OCI-LY7 (cell line): ENCODE measurements at regions not wholly inside any gene's neighbourhood (a gene's known extent, or its start where the extent isn't known, plus 50 kb on each side); places are given as distances from the start of the nearest gene placed in this dataset.

Experiments used
- BruUV-seq: library from RNA; stranded (reverse); fragments of 400-500 nt; replicated peaks from 2 replicates; lab custom pipeline; 2021; lab: Mats Ljungman, UMichigan
- CTCF ChIA-PET: fragments of 300-600 bp; sonication (Branson Sonifier 250); formaldehyde crosslinking; loops from one replicate; lab custom pipeline; 2022; ENCODE audit warnings: antibody characterized with exemption; ENCODE audit not compliant: unreplicated experiment; lab: Charles Lee
- POLR2A ChIA-PET: fragments of 300-600 bp; sonication (Branson Sonifier 250); formaldehyde crosslinking; loops from one replicate; lab custom pipeline; 2022; ENCODE audit warnings: antibody characterized with exemption; lab: Charles Lee
- DNase-seq: peaks from one replicate; pipeline ENCODE4 v3.0.0-alpha.2; 2015; ENCODE audit warnings: low spot score
- H2AFZ ChIP-seq: fragments of 200-600 bp; sonication (generic), shearing (Covaris generic); 2 replicates; pipeline ENCODE4 v1.6.1; 2014; ENCODE audit warnings: mild to moderate bottlenecking, antibody characterized with exemption, low read length, moderate library complexity
- H3K27ac ChIP-seq: fragments of 200-600 bp; sonication (generic); 2 replicates; pipeline ENCODE4 v1.5.1; 2014; ENCODE audit warnings: mixed run types, low read depth, mild to moderate bottlenecking, moderate library complexity, low read length, inconsistent platforms; ENCODE audit not compliant: poor library complexity, severe bottlenecking
- H3K36me3 ChIP-seq: fragments of 200-600 bp; sonication (generic); 2 replicates; pipeline ENCODE4 v1.6.1; 2014; ENCODE audit warnings: mild to moderate bottlenecking, antibody characterized with exemption, low read length, moderate library complexity, mixed read lengths; ENCODE audit not compliant: insufficient read depth
- H3K4me1 ChIP-seq: fragments of 200-600 bp; sonication (generic); 2 replicates; pipeline ENCODE4 v1.5.1; 2014; ENCODE audit warnings: mild to moderate bottlenecking, low read length; ENCODE audit not compliant: insufficient read depth, poor library complexity, severe bottlenecking
- H3K4me2 ChIP-seq: fragments of 200-600 bp; sonication (generic); 2 replicates; pipeline ENCODE4 v1.6.1; 2014; ENCODE audit warnings: mild to moderate bottlenecking, low read length
- H3K4me3 ChIP-seq: fragments of 200-600 bp; sonication (generic); 2 replicates; pipeline ENCODE4 v1.5.1; 2014; ENCODE audit warnings: mild to moderate bottlenecking, low read depth, low read length; ENCODE audit not compliant: poor library complexity, severe bottlenecking
- H3K79me2 ChIP-seq: fragments of 200-600 bp; sonication (generic); 2 replicates; pipeline ENCODE4 v1.6.1; 2016; ENCODE audit warnings: low read depth, mild to moderate bottlenecking, low read length, moderate library complexity, mixed read lengths; ENCODE audit not compliant: insufficient read depth
- H3K9me2 ChIP-seq: fragments of 200-600 bp; sonication (generic); 2 replicates; pipeline ENCODE4 v1.6.1; 2016; ENCODE audit warnings: mild to moderate bottlenecking, low read length, mixed read lengths; ENCODE audit not compliant: insufficient read depth
- H3K9me3 ChIP-seq: fragments of 200-600 bp; sonication (generic); 2 replicates; pipeline ENCODE4 v1.6.1; 2014; ENCODE audit warnings: mild to moderate bottlenecking, mixed run types, low read length, mixed read lengths
- H4K20me1 ChIP-seq: fragments of 200-600 bp; sonication (generic); 2 replicates; pipeline ENCODE4 v1.6.1; 2014; ENCODE audit warnings: mild to moderate bottlenecking, antibody characterized with exemption, low read length, moderate library complexity, mixed read lengths; ENCODE audit not compliant: insufficient read depth
- EZH2phosphoT487 ChIP-seq: fragments of 200-600 bp; sonication (generic); IDR thresholded peaks from 2 replicates; pipeline ENCODE4 v1.6.1; 2018; ENCODE audit warnings: low read depth, borderline replicate concordance, mild to moderate bottlenecking, mixed run types, antibody characterized with exemption, low read length, moderate library complexity, mixed read lengths
- intact Hi-C: fragments of 100-400 bp; cut with micrococcal nuclease; formaldehyde crosslinking; loops from one replicate; pipeline ENCODE4 v1.10.0; 2022; ENCODE audit not compliant: unreplicated experiment
- TF ChIP-seq, protein P1 (sequence below): fragments of 200-600 bp; sonication (generic); conservative IDR thresholded peaks from 2 replicates; pipeline ENCODE4 v1.5.1; 2014; ENCODE audit warnings: mild to moderate bottlenecking, antibody characterized with exemption, low read length, moderate library complexity, mixed read lengths

DNA sequence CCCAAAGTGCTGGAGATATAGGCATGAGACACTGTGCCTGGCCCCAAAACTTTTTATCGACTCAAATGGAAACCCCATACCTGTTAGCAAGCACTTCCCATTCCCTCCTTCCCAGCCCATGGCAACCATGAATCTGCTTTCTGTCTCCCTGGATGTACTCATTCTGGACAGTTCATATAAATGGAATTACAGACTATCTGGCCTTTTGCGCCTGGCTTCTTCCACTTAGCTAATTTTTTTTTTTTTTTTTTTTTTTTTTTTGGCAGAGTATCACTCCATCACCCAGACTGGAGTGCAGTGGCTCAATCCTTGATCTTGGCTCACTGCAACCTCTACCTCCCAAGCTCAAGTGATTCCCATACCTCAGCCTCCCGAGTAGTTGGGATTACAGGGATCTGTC lies 134.5 kb upstream of the MED13L start:
- ChIA-PET POLR2A (interaction anchor here (0.7 kb wide), 1 partner anchor 162 kb away, joined by 4 read pairs; no protein-coding TSS in a partner anchor), CTCF (no interaction called here)
- TF ChIP-seq EZH2phosphoT487: no peak
- TF ChIP-seq, protein P1, sequence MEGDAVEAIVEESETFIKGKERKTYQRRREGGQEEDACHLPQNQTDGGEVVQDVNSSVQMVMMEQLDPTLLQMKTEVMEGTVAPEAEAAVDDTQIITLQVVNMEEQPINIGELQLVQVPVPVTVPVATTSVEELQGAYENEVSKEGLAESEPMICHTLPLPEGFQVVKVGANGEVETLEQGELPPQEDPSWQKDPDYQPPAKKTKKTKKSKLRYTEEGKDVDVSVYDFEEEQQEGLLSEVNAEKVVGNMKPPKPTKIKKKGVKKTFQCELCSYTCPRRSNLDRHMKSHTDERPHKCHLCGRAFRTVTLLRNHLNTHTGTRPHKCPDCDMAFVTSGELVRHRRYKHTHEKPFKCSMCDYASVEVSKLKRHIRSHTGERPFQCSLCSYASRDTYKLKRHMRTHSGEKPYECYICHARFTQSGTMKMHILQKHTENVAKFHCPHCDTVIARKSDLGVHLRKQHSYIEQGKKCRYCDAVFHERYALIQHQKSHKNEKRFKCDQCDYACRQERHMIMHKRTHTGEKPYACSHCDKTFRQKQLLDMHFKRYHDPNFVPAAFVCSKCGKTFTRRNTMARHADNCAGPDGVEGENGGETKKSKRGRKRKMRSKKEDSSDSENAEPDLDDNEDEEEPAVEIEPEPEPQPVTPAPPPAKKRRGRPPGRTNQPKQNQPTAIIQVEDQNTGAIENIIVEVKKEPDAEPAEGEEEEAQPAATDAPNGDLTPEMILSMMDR: no peak
- Histone ChIP-seq H3K9me2 (no peaks in the 10 kb centered on the region), H3K27ac (no peak overlapping the region), H2AFZ (no peak overlapping the region), H3K4me1 (no peaks in the 10 kb centered on the region), H3K9me3 (no peaks in the 10 kb centered on the region), H3K79me2 (no peaks in the 10 kb centered on the region), H4K20me1 (no peaks in the 10 kb centered on the region), H3K4me2 (no peak overlapping the region), H3K4me3 (no peak overlapping the region), H3K36me3 (no peaks in the 10 kb centered on the region)
- DNase-seq: no peak
- no TSS peak for BruUV-seq
- intact Hi-C loops: no loop called here

- BruUV-seq: no TSS peak
- intact Hi-C loops: no loop called here
- Histone ChIP-seq H3K79me2 (no peaks in the 10 kb centered on the region), H2AFZ (no peak overlapping the region), H3K9me2 (no peaks in the 10 kb centered on the region), H4K20me1 (no peaks in the 10 kb centered on the region), H3K4me3 (no peak overlapping the region), H3K4me1 (no peaks in the 10 kb centered on the region), H3K4me2 (no peak overlapping the region), H3K36me3 (no peaks in the 10 kb centered on the region), H3K9me3 (no peaks in the 10 kb centered on the region), H3K27ac (no peak overlapping the region)
- TF ChIP-seq EZH2phosphoT487: no peak
- TF ChIP-seq, protein P1: no peak
- ChIA-PET POLR2A (no interaction called here), CTCF (no interaction called here)
- DNase-seq: no peak
Measured at GRCh38 chr12:116414891-116415290, 137.4 kb upstream of the MED13L start.

DNA sequence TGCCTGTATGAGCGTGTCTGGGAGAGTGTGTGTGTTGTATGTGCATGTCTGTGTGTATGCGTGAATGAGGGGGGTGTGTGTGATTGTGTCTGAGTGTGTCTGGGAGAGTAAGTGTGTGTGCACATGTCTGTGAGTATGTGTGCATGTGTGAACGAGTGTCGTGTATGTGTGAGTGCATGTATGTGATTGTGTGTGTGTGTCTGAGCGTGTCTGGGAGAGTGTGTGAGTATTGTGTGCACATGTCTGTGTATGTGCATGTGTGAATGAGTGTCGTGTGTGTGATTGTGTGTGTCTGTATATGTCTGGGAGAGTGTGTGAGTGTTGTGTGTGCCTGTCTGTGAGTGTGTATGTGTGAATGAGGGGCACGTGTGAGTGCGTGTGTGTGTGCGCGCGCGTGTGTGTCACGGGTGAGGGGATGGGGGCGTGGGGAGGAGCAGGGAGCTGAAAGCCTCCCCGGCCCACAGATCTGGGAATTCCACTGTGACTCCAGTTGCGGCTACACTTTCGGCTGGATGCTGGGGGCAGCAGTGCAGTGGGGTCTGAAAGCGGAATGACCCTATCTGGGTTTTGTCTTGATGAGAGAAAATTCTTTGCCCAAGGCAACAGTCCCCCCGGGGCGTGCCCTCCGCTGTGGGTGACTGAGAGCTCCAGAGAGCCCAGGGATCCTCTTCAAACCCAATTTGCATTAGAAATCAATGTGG lies 138.1 kb upstream of the MED13L start:
- H4K20me1 ChIP-seq: no peaks in the 10 kb centered on the region
- intact Hi-C loops: no loop called here
- no peaks in the 10 kb centered on the region for H3K36me3 ChIP-seq
- no peak overlapping the region for H2AFZ ChIP-seq
- TF ChIP-seq, protein P1: no peak
- no peaks in the 10 kb centered on the region for H3K9me2 ChIP-seq
- ChIA-PET POLR2A (no interaction called here), CTCF (interaction anchor here (0.7 kb wide), 1 partner anchor 9 kb away, joined by 3 read pairs; no protein-coding TSS in a partner anchor)
- BruUV-seq: no TSS peak
- no peaks in the 10 kb centered on the region for H3K79me2 ChIP-seq
- H3K27ac ChIP-seq: no peak overlapping the region
- no peak overlapping the region for H3K4me2 ChIP-seq
- H3K4me3 ChIP-seq: no peak overlapping the region
- H3K9me3 ChIP-seq: no peaks in the 10 kb centered on the region
- no peaks in the 10 kb centered on the region for H3K4me1 ChIP-seq
- DNase-seq: no peak
